Ectodermal cell (in vitro differentiated cells): ENCODE measurements at regions not wholly inside any gene's neighbourhood (a gene's known extent, or its start where the extent isn't known, plus 50 kb on each side); places are given as distances from the start of the nearest gene placed in this dataset.

Source experiments
- H3K27ac ChIP-seq: 2 replicates; pipeline ENCODE4 v1.7.0; 2013; ENCODE audit warnings: mild to moderate bottlenecking, low read depth, low read length; ENCODE audit not compliant: insufficient read depth, poor library complexity, severe bottlenecking
- H3K27me3 ChIP-seq: 2 replicates; pipeline ENCODE4 v1.7.0; 2013; ENCODE audit warnings: mild to moderate bottlenecking, low read length; ENCODE audit not compliant: insufficient read depth, control insufficient read depth, poor library complexity, severe bottlenecking
- H3K36me3 ChIP-seq: one replicate; pipeline ENCODE4 v1.7.0; 2013; ENCODE audit warnings: low read length; ENCODE audit not compliant: control insufficient read depth, insufficient read depth
- H3K4me1 ChIP-seq: one replicate; pipeline ENCODE4 v1.7.0; 2013; ENCODE audit warnings: low read length; ENCODE audit not compliant: control insufficient read depth, insufficient read depth
- H3K4me3 ChIP-seq: 2 replicates; pipeline ENCODE4 v1.7.0; 2013; ENCODE audit warnings: low read depth, low read length, control low read depth; ENCODE audit not compliant: insufficient read depth
- H3K9me3 ChIP-seq: 2 replicates; pipeline ENCODE4 v1.7.0; 2013; ENCODE audit warnings: mild to moderate bottlenecking, low read length, moderate library complexity; ENCODE audit not compliant: control insufficient read depth
- WGBS, 2 experiments: methylation state at CpG; one replicate each; pipeline ENCODE4 v1.1.7; 2013; ENCODE audit warnings: missing lambda C conversion rate in 2 of 2; 5-methylcytosine and 5-hydroxymethylcytosine counted together

DNA sequence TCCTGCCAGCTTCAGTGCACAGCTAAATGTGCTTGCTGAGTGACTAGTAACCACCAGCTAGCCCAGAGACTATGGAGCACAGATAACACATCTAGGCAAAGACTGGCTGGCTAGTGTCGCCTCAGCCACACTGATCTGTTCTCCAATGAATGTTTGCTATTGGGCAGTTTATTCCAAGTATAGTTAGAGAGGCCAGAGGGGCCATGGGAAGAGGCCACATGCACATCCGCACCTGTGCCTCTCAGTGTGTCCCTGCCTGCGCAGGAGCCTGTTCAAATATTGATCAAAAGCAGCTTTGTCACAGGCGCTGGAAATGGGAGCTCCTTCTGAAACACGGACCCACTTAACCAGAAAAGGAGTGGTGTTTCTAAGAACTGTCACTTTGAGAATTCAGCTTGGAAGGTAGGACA, 51.3 kb upstream of the ATP1A1 start:
- H3K27ac ChIP-seq, result no peak overlapping the region
- H3K36me3 ChIP-seq, result no peaks in the 10 kb centered on the region
- no peaks in the 10 kb centered on the region for H3K4me1 ChIP-seq
- H3K9me3 ChIP-seq, result no peaks in the 10 kb centered on the region
- H3K27me3 ChIP-seq, result no peaks in the 10 kb centered on the region
- no peak overlapping the region for H3K4me3 ChIP-seq
- WGBS, 2 experiments, result 92 to 93% methylated on average over 5 of the region's 5 CpGs

- no peak overlapping the region for H3K4me3 ChIP-seq
- H3K27me3 ChIP-seq, result no peaks in the 10 kb centered on the region
- no peak overlapping the region for H3K27ac ChIP-seq
- no peaks in the 10 kb centered on the region for H3K36me3 ChIP-seq
- WGBS, 2 experiments, result 89 to 95% methylated on average over 3 of the region's 3 CpGs
- H3K9me3 ChIP-seq, result no peaks in the 10 kb centered on the region
- H3K4me1 ChIP-seq, result no peaks in the 10 kb centered on the region
These were observed 50.2 kb upstream of the ATP1A1 start for GRCh38 chr1:116322752-116323405.
